ENCODE measurements at regions not wholly inside any gene's neighbourhood (a gene's known extent, or its start where the extent isn't known, plus 50 kb on each side); places are given as distances from the start of the nearest gene placed in this dataset.
A peak's percentile ranks its signal among the peaks of the same experiment; 100 is the strongest.

GRCh38 chr6:126770176-126770575, 348.3 kb upstream of the RSPO3 start:
- H3K4me1 ChIP-seq, result peaks cover 0 to 79% (median 39%) of the 10 kb centered on the region in 4 donors
- no peak overlapping the region for H3K27ac ChIP-seq (replicated peaks in 1 of 4)
- intact Hi-C loops (cut with DNase I), result no loop called here
- no peaks in the 10 kb centered on the region for H3K9me3 ChIP-seq
- no peaks in the 10 kb centered on the region for H3K27me3 ChIP-seq
- H3K4me3 ChIP-seq, result no peak overlapping the region
- 54% methylated on average over 1 of the region's 1 CpG for WGBS
- H3K36me3 ChIP-seq, result no peaks in the 10 kb centered on the region
- no peak for DNase-seq (ENCODE audit: extremely low spot score)
- TF ChIP-seq EP300 (IDR thresholded peaks at IDR 0.05) (no peak), POLR2AphosphoS5 (IDR thresholded peaks at IDR 0.05) (no peak), POLR2A (IDR thresholded peaks at IDR 0.05; ENCODE audit: low read depth) (no peak), CTCF (IDR thresholded peaks at IDR 0.05) (no peak)

DNA sequence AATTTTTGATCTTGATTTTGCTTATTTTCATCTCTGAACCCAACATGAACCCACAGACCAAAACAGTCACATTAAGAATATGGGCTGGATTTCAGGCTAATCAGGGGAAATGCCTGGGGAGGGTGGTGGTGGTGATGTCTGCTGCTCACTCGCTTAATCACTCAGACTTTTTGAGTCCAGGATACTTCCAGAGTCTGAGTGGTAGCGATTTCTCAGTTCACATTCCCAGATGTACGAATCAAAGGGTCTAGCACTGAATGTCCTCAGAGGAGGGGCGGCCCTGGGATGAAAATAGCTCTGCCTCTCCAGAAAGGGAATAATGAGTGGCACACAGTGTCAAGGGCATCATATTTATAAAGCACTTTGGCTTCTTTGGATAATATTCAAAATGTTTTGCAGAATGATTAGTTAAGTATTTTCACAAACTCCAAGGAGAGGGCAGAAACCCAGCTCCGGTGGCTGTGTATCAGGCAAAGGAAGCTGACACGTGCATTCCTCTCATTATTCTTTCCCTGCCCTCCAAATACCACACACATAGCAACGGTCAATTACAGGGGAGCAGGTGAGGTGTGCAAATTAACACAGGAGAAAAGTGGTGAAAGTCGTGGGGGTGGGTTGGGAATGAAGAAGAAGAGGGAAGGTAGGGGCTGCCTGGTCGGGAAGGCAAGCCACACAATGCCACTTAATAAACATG, 345.2 kb upstream of the RSPO3 start:
- peaks cover 0 to 62% (median 21%) of the 10 kb centered on the region in 4 donors for H3K4me1 ChIP-seq
- H3K4me3 ChIP-seq, result no peak overlapping the region
- intact Hi-C loops (cut with DNase I), result no loop called here
- DNase-seq (ENCODE audit: extremely low spot score), result no peak
- 47% methylated on average over 9 of the region's 9 CpGs for WGBS
- H3K27ac ChIP-seq (replicated peaks in 1 of 4), result peak overlapping the region; percentile 43 to 67 (median 52)
- H3K9me3 ChIP-seq, result no peaks in the 10 kb centered on the region
- H3K27me3 ChIP-seq, result no peaks in the 10 kb centered on the region
- TF ChIP-seq EP300 (IDR thresholded peaks at IDR 0.05), result no peak
- TF ChIP-seq POLR2AphosphoS5 (IDR thresholded peaks at IDR 0.05), result peak in 1 of 2 donors; percentile 57
- H3K36me3 ChIP-seq, result no peaks in the 10 kb centered on the region

DNA sequence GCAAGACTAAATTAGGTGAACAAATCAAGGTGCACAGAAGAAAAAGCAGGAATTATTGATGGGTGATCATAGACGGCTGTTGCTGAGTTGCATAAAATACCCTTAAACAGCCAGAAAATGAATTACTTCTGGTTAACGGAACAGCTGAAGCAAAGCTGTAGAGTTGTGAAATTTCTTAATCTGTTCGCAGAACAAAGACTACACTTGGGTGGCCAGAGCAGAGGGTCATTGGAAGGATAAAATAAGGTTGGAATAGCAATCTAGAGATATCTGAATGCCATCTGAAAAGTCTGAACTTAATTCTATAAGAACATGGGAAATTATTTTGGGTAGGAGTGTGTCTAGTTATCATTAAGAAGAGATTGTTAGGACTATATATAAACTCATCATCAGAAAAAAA, 339.1 kb upstream of the RSPO3 start:
- Histone ChIP-seq H3K4me3 (no peak overlapping the region), H3K27ac (replicated peaks in 1 of 4) (no peak overlapping the region), H3K4me1 (peaks cover 0 to 37% (median 22%) of the 10 kb centered on the region in 4 donors), H3K27me3 (no peaks in the 10 kb centered on the region), H3K36me3 (no peaks in the 10 kb centered on the region), H3K9me3 (no peaks in the 10 kb centered on the region)
- intact Hi-C loops (cut with DNase I), result no loop called here
- WGBS, result 87% methylated on average over 3 of the region's 3 CpGs
- no peak for DNase-seq (ENCODE audit: extremely low spot score)
- TF ChIP-seq EP300 (IDR thresholded peaks at IDR 0.05) (no peak), POLR2AphosphoS5 (IDR thresholded peaks at IDR 0.05) (no peak), CTCF (IDR thresholded peaks at IDR 0.05) (no peak), POLR2A (IDR thresholded peaks at IDR 0.05; ENCODE audit: low read depth) (no peak)

- H3K27me3 ChIP-seq, result no peaks in the 10 kb centered on the region
- H3K4me1 ChIP-seq, result peaks cover 0 to 42% (median 33%) of the 10 kb centered on the region in 4 donors
- WGBS, result 96% methylated on average over 2 of the region's 2 CpGs
- no peaks in the 10 kb centered on the region for H3K36me3 ChIP-seq
- TF ChIP-seq EP300 (IDR thresholded peaks at IDR 0.05), result no peak
- no peak for TF ChIP-seq CTCF (IDR thresholded peaks at IDR 0.05)
- no peak for TF ChIP-seq POLR2A (IDR thresholded peaks at IDR 0.05; ENCODE audit: low read depth)
- no peak for TF ChIP-seq POLR2AphosphoS5 (IDR thresholded peaks at IDR 0.05)
- H3K4me3 ChIP-seq, result no peak overlapping the region
- no peak for DNase-seq (ENCODE audit: extremely low spot score)
- intact Hi-C loops (cut with DNase I), result no loop called here
- H3K27ac ChIP-seq (replicated peaks in 1 of 4), result no peak overlapping the region
- H3K9me3 ChIP-seq, result no peaks in the 10 kb centered on the region
Measured at GRCh38 chr6:126781582-126781981, 336.9 kb upstream of the RSPO3 start.

DNA sequence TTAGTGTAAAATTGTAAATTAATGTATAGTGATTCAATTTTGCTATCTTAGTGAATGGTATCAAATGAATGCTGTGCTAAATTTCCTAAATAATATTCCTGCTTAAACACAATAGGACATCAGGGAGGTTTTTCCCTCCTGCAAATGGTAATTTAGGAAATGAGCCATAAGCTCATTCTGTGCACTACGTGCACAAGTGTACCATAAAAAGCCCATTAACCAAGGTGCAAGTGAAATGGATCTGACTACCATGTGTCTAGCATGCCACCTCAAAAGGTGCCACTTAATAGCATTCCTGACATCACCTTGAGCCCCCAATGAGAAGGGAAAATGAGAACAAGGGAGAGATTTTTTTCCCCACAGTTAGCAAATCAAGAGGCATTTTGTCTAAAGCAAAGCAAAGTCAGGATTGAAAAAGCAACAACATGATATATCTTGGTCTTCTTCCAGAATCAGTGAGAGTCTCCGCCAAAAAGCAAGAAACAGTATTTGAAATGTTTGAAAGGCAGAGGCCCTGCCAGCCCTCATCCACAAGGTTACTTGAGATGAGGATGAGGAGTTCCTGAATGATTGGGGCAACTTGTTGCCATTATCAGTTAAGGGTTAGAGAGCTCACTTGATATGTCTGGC, 334.2 kb upstream of the RSPO3 start:
- DNase-seq (ENCODE audit: extremely low spot score), result no peak
- Histone ChIP-seq H3K27ac (replicated peaks in 1 of 4) (peak overlapping the region; percentile 28 to 59 (median 53)), H3K27me3 (no peaks in the 10 kb centered on the region), H3K4me3 (no peak overlapping the region), H3K4me1 (peaks cover 0 to 60% (median 43%) of the 10 kb centered on the region in 4 donors), H3K36me3 (no peaks in the 10 kb centered on the region), H3K9me3 (no peaks in the 10 kb centered on the region)
- TF ChIP-seq EP300 (IDR thresholded peaks at IDR 0.05) (no peak), POLR2A (IDR thresholded peaks at IDR 0.05; ENCODE audit: low read depth) (no peak), POLR2AphosphoS5 (IDR thresholded peaks at IDR 0.05) (no peak), CTCF (IDR thresholded peaks at IDR 0.05) (no peak)
- 41% methylated on average over 2 of the region's 2 CpGs for WGBS
- intact Hi-C loops (cut with DNase I), result no loop called here
